ENCODE measurements at regions not wholly inside any gene's neighbourhood (a gene's known extent, or its start where the extent isn't known, plus 50 kb on each side); places are given as distances from the start of the nearest gene placed in this dataset.

- no peak overlapping the region for H3K4me3 ChIP-seq (ENCODE audit: low read depth, low read length)
- TF ChIP-seq CTCF (IDR thresholded peaks at IDR 0.05; ENCODE audit: borderline replicate concordance, insufficient read depth, low read depth, low read length), result no peak
These were observed 299.7 kb upstream of the CDH11 start for GRCh38 chr16:65421596-65421995.

GRCh38 chr16:65418435-65418834 is 296.6 kb upstream of the CDH11 start:
- no peak for TF ChIP-seq CTCF (IDR thresholded peaks at IDR 0.05; ENCODE audit: borderline replicate concordance, insufficient read depth, low read depth, low read length)

GRCh38 chr16:65415460-65415859 is 293.6 kb upstream of the CDH11 start:
- no peak for TF ChIP-seq CTCF (IDR thresholded peaks at IDR 0.05; ENCODE audit: borderline replicate concordance, insufficient read depth, low read depth, low read length)
- H3K4me3 ChIP-seq (ENCODE audit: low read depth, low read length), result no peak overlapping the region

More at GRCh38 chr16:65418435-65418834, 296.6 kb upstream of the CDH11 start:
- no peak overlapping the region for H3K4me3 ChIP-seq (ENCODE audit: low read depth, low read length)

GRCh38 chr16:65414284-65414984 is 292.6 kb upstream of the CDH11 start:
- no peak overlapping the region for H3K4me3 ChIP-seq (ENCODE audit: low read depth, low read length)
- no peak for TF ChIP-seq CTCF (IDR thresholded peaks at IDR 0.05; ENCODE audit: borderline replicate concordance, insufficient read depth, low read depth, low read length)

- H3K4me3 ChIP-seq (ENCODE audit: low read depth, low read length), result no peak overlapping the region
- TF ChIP-seq CTCF (IDR thresholded peaks at IDR 0.05; ENCODE audit: borderline replicate concordance, insufficient read depth, low read depth, low read length), result no peak
These were observed 292.0 kb upstream of the CDH11 start for GRCh38 chr16:65413861-65414260.

- TF ChIP-seq CTCF (IDR thresholded peaks at IDR 0.05; ENCODE audit: borderline replicate concordance, insufficient read depth, low read depth, low read length), result no peak
- no peak overlapping the region for H3K4me3 ChIP-seq (ENCODE audit: low read depth, low read length)
These were observed 288.9 kb upstream of the CDH11 start for GRCh38 chr16:65410801-65411200.

GRCh38 chr16:65409510-65409909 is 287.6 kb upstream of the CDH11 start:
- TF ChIP-seq CTCF (IDR thresholded peaks at IDR 0.05; ENCODE audit: borderline replicate concordance, insufficient read depth, low read depth, low read length), result no peak
- H3K4me3 ChIP-seq (ENCODE audit: low read depth, low read length), result no peak overlapping the region

All from GM12875 (cell line).